Fibroblast of skin of left biceps (primary cell): ENCODE measurements at regions not wholly inside any gene's neighbourhood (a gene's known extent, or its start where the extent isn't known, plus 50 kb on each side); places are given as distances from the start of the nearest gene placed in this dataset.

Experiments
- DNase-seq, 2 experiments: peaks; one replicate each; pipeline ENCODE4 v3.0.0-alpha.2; 2013; ENCODE audit warnings: low read depth in 2 of 2

DNA sequence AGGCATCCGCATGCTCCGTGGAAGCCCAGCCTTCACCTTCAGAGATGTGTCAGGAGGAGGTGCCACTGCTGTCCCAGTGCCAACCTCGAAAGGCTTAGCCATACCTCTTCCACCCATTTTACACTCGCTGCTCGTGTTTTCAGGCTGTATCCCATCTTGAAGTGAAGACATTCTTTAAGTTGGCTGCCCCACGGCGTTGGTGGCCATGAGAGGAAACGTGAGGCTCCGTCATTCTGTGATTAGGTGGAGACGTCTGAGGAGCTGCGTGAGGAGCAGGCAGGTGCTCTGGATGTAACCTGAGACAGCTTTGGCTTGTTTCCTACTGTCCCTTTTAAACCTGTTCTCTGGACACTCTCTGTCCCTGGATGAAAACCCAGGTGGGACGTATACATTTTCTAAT, 159.9 kb upstream of the RNF32 start:
- DNase-seq = no peak

DNA sequence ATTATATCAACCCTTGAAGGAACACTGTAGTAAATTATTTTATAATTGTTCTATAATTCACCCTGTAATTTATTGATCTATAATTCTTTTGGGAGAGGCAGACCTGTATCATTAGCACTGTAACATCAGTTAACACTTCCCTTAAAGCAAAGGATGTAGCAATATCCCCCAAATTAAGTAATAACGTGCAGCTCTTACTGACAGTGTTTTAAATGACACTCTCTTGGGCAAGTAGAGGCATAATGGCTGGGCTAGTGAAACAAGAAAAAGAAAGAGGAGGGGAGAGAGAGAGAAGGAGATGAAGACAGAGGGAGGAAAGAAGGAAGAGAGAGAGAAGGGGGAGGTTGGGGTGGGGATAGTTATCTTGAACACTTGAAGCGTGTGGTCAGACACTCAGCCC, 161.0 kb upstream of the RNF32 start:
- no peak for DNase-seq

DNA sequence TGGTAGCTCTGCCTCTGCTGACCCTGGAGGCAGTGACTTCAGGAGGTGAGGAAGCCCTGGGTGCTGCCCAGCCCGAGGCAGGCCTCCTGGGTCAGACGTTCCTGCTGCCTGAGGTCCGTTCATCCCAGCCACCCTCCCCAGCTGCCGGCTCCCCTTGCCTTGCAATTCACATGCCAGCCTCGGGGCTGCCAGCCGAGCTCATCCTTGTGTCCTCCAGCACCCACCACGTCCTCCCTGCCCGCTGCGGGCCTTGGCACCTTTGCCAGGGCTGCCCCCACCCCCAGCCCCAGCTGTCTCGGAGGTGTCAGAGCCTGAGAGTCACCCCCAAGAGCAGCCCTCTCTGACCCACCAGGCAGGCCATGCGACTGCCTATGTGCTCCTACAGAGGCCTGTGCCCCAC, 162.1 kb upstream of the RNF32 start:
- DNase-seq = no peak

DNA sequence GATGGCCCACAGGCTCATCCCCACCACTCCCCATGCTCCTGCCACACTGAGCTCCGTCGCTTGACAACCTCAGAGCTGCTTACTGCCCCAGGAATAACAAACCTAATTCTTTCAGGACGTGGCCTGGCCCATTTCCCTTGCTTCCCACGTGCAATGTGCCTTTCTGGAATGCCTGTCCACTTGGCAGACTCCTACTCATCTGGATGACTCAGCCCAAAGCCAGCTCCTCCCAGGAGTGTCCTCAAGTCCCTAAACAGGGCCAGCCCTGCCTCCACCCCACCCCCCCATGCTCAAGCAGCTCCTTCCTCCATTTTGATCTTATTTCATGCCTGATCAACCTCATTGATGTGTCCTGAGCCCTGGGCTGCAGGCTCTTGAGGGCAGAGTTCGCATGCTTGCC, 164.9 kb upstream of the RNF32 start:
- no peak for DNase-seq

- DNase-seq = no peak
These were observed 165.4 kb upstream of the RNF32 start for GRCh38 chr7:156475179-156475578.

- DNase-seq = no peak
These were observed 166.3 kb upstream of the RNF32 start for GRCh38 chr7:156474241-156474743.

GRCh38 chr7:156473476-156474240, 166.9 kb upstream of the RNF32 start:
- DNase-seq = no peak

DNA sequence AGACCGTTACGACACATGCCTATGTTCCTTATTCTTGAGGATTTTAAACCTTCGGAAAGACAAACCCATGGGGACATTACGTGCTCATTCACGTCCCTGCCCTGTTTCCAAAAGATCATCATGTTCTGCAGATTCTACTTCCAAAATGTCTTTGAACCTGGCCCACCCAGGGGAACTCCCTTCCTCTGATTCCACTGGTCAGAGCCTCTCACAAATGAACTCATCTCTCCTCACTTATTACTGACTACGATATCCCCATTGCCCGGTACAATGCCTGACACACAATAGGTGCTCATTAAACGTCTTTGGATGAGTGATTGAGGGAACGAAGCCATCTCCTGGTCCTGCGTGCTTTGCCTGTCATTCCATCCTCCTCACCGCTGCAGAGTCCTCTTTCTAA, 168.3 kb upstream of the RNF32 start:
- no peak for DNase-seq

- no peak for DNase-seq
These were observed 169.9 kb upstream of the RNF32 start for GRCh38 chr7:156470399-156471320.

DNA sequence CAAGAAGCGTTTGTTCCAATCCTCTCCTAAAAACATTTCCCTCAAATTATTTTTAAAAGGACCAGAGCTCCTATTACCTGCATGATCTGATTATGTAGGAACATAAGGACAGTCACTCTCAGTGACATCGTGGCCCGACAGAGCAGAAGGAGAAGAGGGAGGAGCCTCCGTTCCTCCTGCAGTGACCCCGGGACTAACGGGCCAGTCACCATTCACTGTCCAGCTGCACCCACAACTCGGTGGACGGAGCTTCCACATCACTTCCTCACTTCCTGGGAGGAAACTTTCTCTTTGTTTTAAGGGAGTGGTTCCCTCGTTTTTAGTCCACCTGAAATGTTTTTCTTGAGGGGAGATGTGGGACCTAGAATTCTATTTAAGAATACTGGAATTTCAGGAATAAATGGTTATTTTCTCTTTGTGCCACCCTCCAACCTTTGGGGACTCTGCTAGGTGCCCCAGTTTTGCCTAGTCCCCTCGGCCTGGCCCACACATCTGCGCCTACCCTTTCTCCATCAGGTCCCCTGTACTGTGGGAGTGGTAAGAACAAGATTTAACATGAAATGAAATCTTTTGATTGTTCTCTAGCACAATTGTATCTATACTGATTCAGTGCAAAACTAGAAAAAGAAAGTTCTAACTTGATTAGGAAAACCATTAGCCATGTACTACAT, 173.5 kb upstream of the RNF32 start:
- no peak for DNase-seq

DNA sequence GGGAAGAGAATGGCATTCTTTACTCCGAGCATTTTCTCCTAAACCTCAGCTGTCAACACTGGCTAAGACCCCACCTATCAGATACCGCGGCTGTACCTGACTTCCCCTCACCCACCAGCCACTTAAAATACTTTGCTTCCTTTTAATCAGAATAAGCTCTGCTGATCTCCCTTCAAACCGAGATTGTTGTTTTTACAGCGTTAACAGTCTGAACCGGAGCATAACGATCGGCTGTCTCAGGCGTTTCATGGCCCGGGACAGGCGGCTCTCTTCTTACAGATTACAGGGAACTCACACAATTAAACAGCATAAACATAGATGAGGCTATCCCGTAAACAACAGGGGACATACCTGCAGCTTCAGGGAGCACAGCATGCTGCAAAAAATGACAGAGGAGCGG, 174.3 kb upstream of the RNF32 start:
- no peak for DNase-seq

GRCh38 chr7:156465186-156465585, 175.4 kb upstream of the RNF32 start:
- no peak for DNase-seq

GRCh38 chr7:156464339-156464738, 176.2 kb upstream of the RNF32 start:
- no peak for DNase-seq

DNA sequence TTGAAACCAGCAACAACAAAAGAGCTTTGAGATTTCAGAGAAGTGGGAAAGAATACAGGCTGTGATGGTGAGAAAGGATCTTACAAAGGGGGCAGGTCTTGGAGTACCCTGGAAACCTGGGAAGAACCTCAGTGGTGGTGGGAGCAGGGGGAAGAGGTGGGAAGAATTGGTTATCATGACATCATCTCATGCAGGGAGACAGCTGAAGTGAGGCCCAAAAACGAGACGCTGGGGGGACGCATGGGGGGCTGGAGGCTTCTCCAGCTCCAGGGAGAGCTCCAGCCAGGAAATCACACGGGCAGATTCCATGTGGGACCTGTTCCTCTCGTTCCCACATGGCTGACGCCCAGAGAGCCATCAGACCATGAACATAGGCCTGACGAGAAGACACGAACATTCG, 177.3 kb upstream of the RNF32 start:
- no peak for DNase-seq

GRCh38 chr7:156461881-156462665, 178.5 kb upstream of the RNF32 start:
- DNase-seq = no peak

DNA sequence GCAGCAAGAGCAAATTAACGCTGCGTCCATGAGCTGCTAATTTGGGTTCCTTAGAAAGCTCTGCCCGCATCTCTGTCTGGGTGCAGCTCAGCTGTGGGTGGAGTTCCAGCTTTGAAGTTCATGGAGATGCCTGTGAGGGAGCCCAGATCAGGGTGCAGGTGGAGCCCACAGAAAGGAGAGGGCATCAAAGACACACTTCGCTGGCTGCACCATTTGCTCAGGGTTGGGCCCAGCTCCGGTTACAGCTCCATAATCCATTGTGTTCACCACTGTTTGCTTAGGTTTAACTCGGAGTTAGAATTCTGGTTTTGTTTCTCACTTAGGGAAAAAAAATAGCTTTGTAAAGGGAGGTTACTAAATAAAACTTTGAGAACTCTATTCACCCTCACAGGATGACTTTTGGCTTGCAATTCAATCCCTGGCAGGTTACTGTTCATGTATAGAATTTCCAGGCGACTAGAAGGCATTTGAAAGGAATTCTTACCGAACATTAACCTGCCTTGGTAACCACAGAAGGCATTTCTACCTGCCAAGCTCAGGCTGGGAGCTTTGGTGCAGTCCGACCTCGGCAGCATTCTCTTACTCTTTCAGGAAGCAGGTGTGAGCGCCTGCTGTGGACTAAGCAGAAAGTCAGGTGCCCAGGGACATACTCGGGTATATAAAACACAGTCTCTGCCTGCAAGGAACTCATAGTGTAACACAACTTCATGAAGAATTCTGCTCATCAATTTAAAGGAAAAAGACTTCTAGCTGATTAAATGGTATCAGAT, 179.5 kb upstream of the RNF32 start:
- DNase-seq = no peak

DNA sequence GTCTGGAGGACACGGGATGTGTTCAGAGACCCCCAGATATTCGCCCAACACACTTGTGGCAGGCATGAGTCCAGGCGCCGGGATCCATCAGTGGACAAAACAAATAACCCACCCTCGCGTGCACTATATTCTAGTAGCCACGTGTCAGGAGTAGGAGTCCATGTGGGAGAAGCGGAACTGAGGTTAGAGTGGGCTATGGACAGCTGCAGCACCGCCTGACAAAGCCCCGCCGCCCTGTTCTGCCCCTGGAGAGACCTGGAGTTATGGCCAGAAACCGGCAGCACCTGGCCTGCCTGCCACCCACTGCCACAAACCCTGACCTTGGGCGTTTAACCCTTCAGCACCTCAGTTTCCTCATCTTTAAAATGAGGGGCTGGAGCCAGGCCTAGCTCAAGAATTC, 181.0 kb upstream of the RNF32 start:
- no peak for DNase-seq

DNA sequence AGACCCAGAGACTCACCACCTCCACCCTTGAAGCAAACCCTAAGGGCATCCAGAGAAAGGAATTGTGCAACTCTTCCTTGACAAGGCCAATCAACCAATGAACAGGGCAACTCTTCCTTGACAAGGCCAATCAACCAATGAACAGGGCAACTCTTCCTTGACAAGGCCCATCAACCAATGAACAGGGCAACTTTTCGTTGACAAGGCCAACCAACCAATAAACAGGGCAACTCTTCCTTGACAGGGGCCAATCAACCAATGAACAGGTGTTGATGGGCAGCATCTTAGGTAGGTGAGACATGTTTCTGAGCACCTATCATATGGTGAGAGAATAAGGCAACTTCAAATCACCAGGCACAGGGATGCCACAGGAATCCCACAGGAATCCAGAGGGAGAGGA, 181.5 kb upstream of the RNF32 start:
- DNase-seq = no peak

DNA sequence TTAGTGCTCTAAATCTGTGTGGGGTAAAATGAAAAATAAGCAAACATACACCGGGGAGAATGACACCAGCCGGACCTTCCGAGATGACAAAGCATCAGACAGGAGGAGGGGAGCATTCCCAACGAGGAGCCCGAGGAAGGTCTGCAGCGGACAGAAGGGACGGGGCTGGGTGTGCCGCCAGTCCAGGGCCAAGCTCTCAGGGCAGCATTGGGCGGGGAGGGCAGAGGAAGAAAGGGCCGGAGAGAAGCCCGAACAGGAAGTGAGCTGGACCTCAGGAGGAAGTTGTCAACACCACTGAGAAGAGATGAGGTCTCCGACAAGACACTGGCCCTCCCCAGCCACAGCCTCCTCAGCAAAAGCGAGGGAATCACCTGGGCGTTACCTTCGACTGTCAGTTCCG, 182.6 kb upstream of the RNF32 start:
- no peak for DNase-seq

DNA sequence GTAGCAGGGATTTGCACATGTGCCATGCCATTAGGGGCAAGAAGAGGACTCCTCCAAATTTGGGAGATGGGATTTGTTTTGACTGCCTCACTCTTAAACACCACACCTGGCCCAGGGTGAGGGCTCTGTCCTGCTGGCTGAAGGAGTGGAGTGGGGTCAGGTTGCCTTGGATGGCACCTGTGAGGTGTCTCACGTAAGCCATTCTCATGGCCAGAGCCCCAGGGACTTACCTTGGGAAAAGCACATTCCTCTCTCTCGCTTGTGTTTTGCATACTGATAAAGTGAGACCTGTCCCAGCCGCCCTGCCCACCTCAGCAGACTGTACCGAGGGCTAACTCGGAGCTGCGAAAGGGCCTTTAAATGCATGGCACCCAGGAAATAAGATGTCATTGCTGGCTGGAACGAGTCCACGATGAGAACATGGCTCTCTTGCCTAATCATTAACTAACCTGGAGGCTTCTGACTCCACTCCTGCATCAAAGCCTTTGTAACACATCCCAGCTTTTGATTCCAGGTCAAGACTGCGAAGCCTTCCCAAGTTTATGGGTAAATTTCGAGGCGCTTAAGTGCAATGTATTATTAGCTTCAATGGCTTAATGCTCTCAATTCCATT, 184.0 kb upstream of the RNF32 start:
- no peak for DNase-seq
